Epithelial cell of esophagus (primary cell): ENCODE measurements at regions not wholly inside any gene's neighbourhood (a gene's known extent, or its start where the extent isn't known, plus 50 kb on each side); places are given as distances from the start of the nearest gene placed in this dataset.

Experiments
- DNase-seq: peaks from one replicate; pipeline ENCODE4 v3.0.0; 2010; ENCODE audit warnings: low read depth
- H3K4me3 ChIP-seq: 2 replicates; pipeline ENCODE4 v1.5.1; 2011; ENCODE audit warnings: mild to moderate bottlenecking, low read length, control low read depth
- CTCF ChIP-seq: IDR thresholded peaks from 2 replicates; pipeline ENCODE4 v1.5.1; 2011; ENCODE audit warnings: low read depth, mild to moderate bottlenecking, low read length, control low read depth, inconsistent platforms; ENCODE audit not compliant: insufficient read depth; ENCODE audit errors: missing control alignments

GRCh38 chr6:126198631-126199030 is 141.3 kb upstream of the CENPW start:
- no peak for TF ChIP-seq CTCF
- no peak overlapping the region for H3K4me3 ChIP-seq

GRCh38 chr6:126199466-126199865 is 140.4 kb upstream of the CENPW start:
- no peak overlapping the region for H3K4me3 ChIP-seq
- DNase-seq: no peak
- no peak for TF ChIP-seq CTCF

More at GRCh38 chr6:126198631-126199030, 141.3 kb upstream of the CENPW start:
- no peak for DNase-seq

- no peak for DNase-seq
- H3K4me3 ChIP-seq: no peak overlapping the region
- no peak for TF ChIP-seq CTCF
These were observed 137.2 kb upstream of the CENPW start for GRCh38 chr6:126202707-126203106.

DNA sequence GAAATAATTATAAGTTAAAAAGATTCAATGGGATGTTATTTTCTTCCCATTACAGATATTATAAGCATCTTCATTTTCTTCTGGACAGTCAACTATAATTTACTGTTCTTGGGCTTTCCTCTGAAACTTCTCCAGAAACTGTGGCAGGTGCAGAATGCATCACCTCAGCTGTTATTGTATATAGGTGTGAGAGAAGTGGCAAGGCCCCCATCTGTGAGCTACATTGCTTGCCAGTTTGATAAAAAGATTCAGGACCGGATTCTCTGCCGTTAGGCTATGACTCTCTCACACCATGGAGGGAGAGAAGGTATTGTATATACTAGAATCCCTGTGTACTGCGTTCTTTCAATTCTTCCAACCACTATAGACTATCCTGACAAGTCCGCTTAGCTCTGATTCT is 135.8 kb upstream of the CENPW start:
- DNase-seq: no peak
- H3K4me3 ChIP-seq: no peak overlapping the region
- no peak for TF ChIP-seq CTCF

GRCh38 chr6:126204598-126204997 is 135.3 kb upstream of the CENPW start:
- H3K4me3 ChIP-seq: no peak overlapping the region
- peak; percentile 52 for DNase-seq
- no peak for TF ChIP-seq CTCF

GRCh38 chr6:126206504-126207246 is 133.2 kb upstream of the CENPW start:
- DNase-seq: no peak
- H3K4me3 ChIP-seq: no peak overlapping the region
- no peak for TF ChIP-seq CTCF
